CD14-positive monocyte (primary cell): ENCODE measurements at regions not wholly inside any gene's neighbourhood (a gene's known extent, or its start where the extent isn't known, plus 50 kb on each side); places are given as distances from the start of the nearest gene placed in this dataset.

ENCODE experiments used
- DNase-seq, 3 donors: peaks; one replicate each; pipeline ENCODE4 v3.0.0-alpha.2; 2011 to 2022
- H2AFZ ChIP-seq: 2 replicates; pipeline ENCODE4 v1.6.0; 2012; ENCODE audit warnings: mild to moderate bottlenecking, low read depth, low read length, inconsistent platforms; ENCODE audit not compliant: insufficient read depth, poor library complexity, severe bottlenecking
- H3K27ac ChIP-seq, 2 donors: 1 replicate in 1 of 2; 2 replicates in 1 of 2; pipeline ENCODE4 v1.5.1; 2012 to 2013; ENCODE audit warnings: low read length in 2 of 2, control low read depth in 1 of 2, inconsistent platforms in 1 of 2, low read depth in 1 of 2, mild to moderate bottlenecking in 1 of 2
- H3K27me3 ChIP-seq, 2 donors: one replicate each; pipeline versions ENCODE4 v1.6.0 to v1.6.1; 2011 to 2013; ENCODE audit warnings: low read length in 2 of 2; ENCODE audit not compliant: control insufficient read depth in 2 of 2, insufficient read depth in 2 of 2
- H3K36me3 ChIP-seq, 2 donors: replicated peaks in 1 of 2; 1 replicate in 1 of 2; 2 replicates in 1 of 2; pipeline versions ENCODE4 v1.5.1 to v1.6.1; 2012 to 2013; ENCODE audit warnings: low read length in 2 of 2, control low read depth in 1 of 2, inconsistent platforms in 1 of 2, mild to moderate bottlenecking in 1 of 2; ENCODE audit not compliant: insufficient read depth in 2 of 2, control insufficient read depth in 1 of 2
- H3K4me1 ChIP-seq, 2 donors: 1 replicate in 1 of 2; 2 replicates in 1 of 2; pipeline versions ENCODE4 v1.5.1 to v1.6.1; 2012 to 2013; ENCODE audit warnings: low read length in 2 of 2, control low read depth in 1 of 2, inconsistent platforms in 1 of 2, mild to moderate bottlenecking in 1 of 2, moderate library complexity in 1 of 2; ENCODE audit not compliant: insufficient read depth in 2 of 2, control insufficient read depth in 1 of 2
- H3K4me2 ChIP-seq: replicated peaks from 2 replicates; pipeline ENCODE3; 2012; ENCODE audit warnings: low read length, moderate library complexity, mild to moderate bottlenecking; ENCODE audit not compliant: poor library complexity, severe bottlenecking; ENCODE audit errors: extremely low read depth
- H3K4me3 ChIP-seq, 3 experiments: fragments of 200-600 bp in 1 of 3; sonication (generic) in 1 of 3; replicated peaks in 1 of 3; 1 replicate in 2 of 3; 2 replicates in 1 of 3; pipeline ENCODE4 v1.5.1; 2011 to 2013; ENCODE audit warnings: low read length in 3 of 3, mild to moderate bottlenecking in 3 of 3, control low read depth in 2 of 3, low read depth in 2 of 3, inconsistent platforms in 1 of 3, moderate library complexity in 1 of 3
- H3K79me2 ChIP-seq: 2 replicates; pipeline ENCODE4 v1.6.0; 2012; ENCODE audit warnings: mild to moderate bottlenecking, control low read depth, inconsistent platforms, low read length, moderate library complexity; ENCODE audit not compliant: insufficient read depth
- H3K9ac ChIP-seq: 2 replicates; pipeline ENCODE4 v1.6.0; 2017; ENCODE audit warnings: low read length, mild to moderate bottlenecking; ENCODE audit not compliant: insufficient read depth, poor library complexity, severe bottlenecking
- H3K9me3 ChIP-seq, 2 donors: replicated peaks in 1 of 2; 1 replicate in 1 of 2; 2 replicates in 1 of 2; pipeline versions ENCODE4 v1.5.1 to v1.6.1; 2012 to 2013; ENCODE audit warnings: low read length in 2 of 2, control low read depth in 1 of 2; ENCODE audit not compliant: control insufficient read depth in 1 of 2, insufficient read depth in 1 of 2
- H4K20me1 ChIP-seq: 2 replicates; pipeline ENCODE4 v1.6.0; 2012; ENCODE audit warnings: mild to moderate bottlenecking, low read length, control low read depth, moderate library complexity; ENCODE audit not compliant: insufficient read depth
- H3K27ac Mint-ChIP-seq, 7 donors: one replicate each; pipeline ENCODE4 v1.8.0; 2020; ENCODE audit warnings: mild to moderate bottlenecking in 7 of 7, mixed read lengths in 7 of 7, moderate library complexity in 6 of 7, inconsistent platforms in 2 of 7
- H3K27me3 Mint-ChIP-seq, 3 donors: one replicate each; pipeline ENCODE4 v1.8.0; 2021 to 2022; ENCODE audit warnings: low read depth in 3 of 3, mild to moderate bottlenecking in 3 of 3, mixed read lengths in 3 of 3, moderate library complexity in 3 of 3, inconsistent platforms in 1 of 3
- H3K36me3 Mint-ChIP-seq, 2 donors: one replicate each; pipeline ENCODE4 v1.8.0; 2020; ENCODE audit warnings: mixed read lengths in 2 of 2, inconsistent platforms in 1 of 2, mild to moderate bottlenecking in 1 of 2
- H3K4me1 Mint-ChIP-seq: one replicate; pipeline ENCODE4 v1.8.0; 2020; ENCODE audit warnings: mild to moderate bottlenecking, mixed read lengths
- H3K4me3 Mint-ChIP-seq, 2 donors: one replicate each; pipeline ENCODE4 v1.8.0; 2020; ENCODE audit warnings: mild to moderate bottlenecking in 2 of 2, mixed read lengths in 2 of 2, moderate library complexity in 1 of 2
- H3K9me3 Mint-ChIP-seq, 7 donors: one replicate each; pipeline ENCODE4 v1.8.0; 2020 to 2022; ENCODE audit warnings: mixed read lengths in 7 of 7, mild to moderate bottlenecking in 6 of 7, moderate library complexity in 6 of 7, inconsistent platforms in 2 of 7
- CTCF ChIP-seq: fragments of 200-600 bp; IDR thresholded peaks from one replicate; pipeline ENCODE4 v1.8.0; 2022; ENCODE audit warnings: antibody characterized with exemption, mild to moderate bottlenecking
- WGBS: methylation state at CpG from one replicate; pipeline ENCODE4 v1.1.5; 2013; ENCODE audit warnings: missing lambda C conversion rate; ENCODE audit not compliant: insufficient coverage; 5-methylcytosine and 5-hydroxymethylcytosine counted together
- intact Hi-C, 2 donors: fragments of 100-400 bp; cut with micrococcal nuclease; formaldehyde crosslinking; loops; one replicate each; pipeline versions ENCODE4 v1.15.0 to v1.15.1; 2023

- Histone ChIP-seq H3K36me3 (no peaks in the 10 kb centered on the region), H3K79me2 (no peaks in the 10 kb centered on the region), H3K4me3 (no peak overlapping the region), H3K4me2 (no peak overlapping the region), H3K9me3 (no peaks in the 10 kb centered on the region), H3K27ac (no peak overlapping the region), H3K9ac (no peak overlapping the region), H4K20me1 (no peaks in the 10 kb centered on the region), H3K27me3 (no peaks in the 10 kb centered on the region), H2AFZ (no peak overlapping the region), H3K4me1 (no peaks in the 10 kb centered on the region)
- no peak overlapping the region for H3K4me3 Mint-ChIP-seq
- H3K9me3 Mint-ChIP-seq: peaks cover 0 to 2% (median 1%) of the 10 kb centered on the region in 7 donors
- intact Hi-C loops: no loop called here
- H3K36me3 Mint-ChIP-seq: no peaks in the 10 kb centered on the region
- H3K27ac Mint-ChIP-seq: no peak overlapping the region
- H3K4me1 Mint-ChIP-seq: no peaks in the 10 kb centered on the region
- no CpG with 5 or more reads among the region's 1 CpG for WGBS
- TF ChIP-seq CTCF: no peak
- DNase-seq: no peak
- no peaks in the 10 kb centered on the region for H3K27me3 Mint-ChIP-seq
Measured at GRCh38 chr18:43830303-43830702, 553.0 kb upstream of the SYT4 start.

GRCh38 chr18:43830947-43831346, 553.7 kb upstream of the SYT4 start:
- Mint-ChIP-seq H3K4me1 (no peaks in the 10 kb centered on the region), H3K4me3 (no peak overlapping the region), H3K36me3 (no peaks in the 10 kb centered on the region), H3K9me3 (peaks cover 0 to 3% (median 2%) of the 10 kb centered on the region in 7 donors), H3K27me3 (no peaks in the 10 kb centered on the region), H3K27ac (no peak overlapping the region)
- Histone ChIP-seq H3K79me2 (no peaks in the 10 kb centered on the region), H3K9ac (no peak overlapping the region), H2AFZ (no peak overlapping the region), H3K36me3 (no peaks in the 10 kb centered on the region), H3K9me3 (peaks cover 6% of the 10 kb centered on the region in 2 donors), H3K4me3 (no peak overlapping the region), H3K27me3 (no peaks in the 10 kb centered on the region), H3K4me1 (no peaks in the 10 kb centered on the region), H4K20me1 (no peaks in the 10 kb centered on the region), H3K4me2 (no peak overlapping the region), H3K27ac (no peak overlapping the region)
- no peak for TF ChIP-seq CTCF
- intact Hi-C loops: no loop called here
- no peak for DNase-seq
- no CpG with 5 or more reads among the region's 6 CpGs for WGBS
